ENCODE measurements at regions not wholly inside any gene's neighbourhood (a gene's known extent, or its start where the extent isn't known, plus 50 kb on each side); places are given as distances from the start of the nearest gene placed in this dataset.

GRCh38 chr14:97850466-97850865 is 1053.3 kb downstream of the VRK1 start:
- POLR2A ChIA-PET (ENCODE audit: unreplicated experiment): no interaction called here
- Histone ChIP-seq H4K8ac (ENCODE audit: low read depth in 2 of 2, low read length in 2 of 2) (no peak overlapping the region), H3K4ac (ENCODE audit: low read depth, low read length) (no peak overlapping the region), H3K23ac (ENCODE audit: low read depth, low read length) (no peak overlapping the region), H4K91ac (ENCODE audit: insufficient read depth, low read depth, low read length) (no peak overlapping the region), H3K27me3 (ENCODE audit: control insufficient read depth, insufficient read depth, low read length) (no peaks in the 10 kb centered on the region), H2AK9ac (replicated peaks; ENCODE audit: low read depth, low read length, poor library complexity) (no peak overlapping the region), H3K14ac (replicated peaks; ENCODE audit: low read depth, low read length) (no peak overlapping the region), H2BK5ac (ENCODE audit: low read depth, low read length, poor library complexity, severe bottlenecking) (no peak overlapping the region), H4K20me1 (ENCODE audit: insufficient read depth, low read length) (no peaks in the 10 kb centered on the region), H3K4me3 (ENCODE audit: insufficient read depth, low read depth, low read length) (no peak overlapping the region), H3K9ac (ENCODE audit: low read depth, low read length) (no peak overlapping the region), H3K18ac (ENCODE audit: low read depth, low read length) (no peak overlapping the region), H3K36me3 (ENCODE audit: control insufficient read depth, insufficient read depth, low read length) (no peaks in the 10 kb centered on the region), H3K9me3 (ENCODE audit: control insufficient read depth, insufficient read depth, low read length) (peaks cover 27% of the 10 kb centered on the region), H2BK20ac (ENCODE audit: low read depth, low read length) (no peak overlapping the region), H3K9me1 (ENCODE audit: insufficient read depth, low read length) (no peaks in the 10 kb centered on the region), H3K4me2 (ENCODE audit: low read depth, low read length) (no peak overlapping the region), H2BK15ac (ENCODE audit: low read depth, low read length) (no peak overlapping the region), H3K56ac (ENCODE audit: extremely low read depth, insufficient read depth, low read length) (no peak overlapping the region), H4K5ac (ENCODE audit: low read depth, low read length) (no peak overlapping the region), H2AFZ (replicated peaks; ENCODE audit: low read length, poor library complexity) (no peak overlapping the region), H2BK120ac (ENCODE audit: low read depth, low read length) (no peak overlapping the region), H3K27ac (ENCODE audit: insufficient read depth, low read length) (no peak overlapping the region), H3K4me1 (ENCODE audit: control insufficient read depth, insufficient read depth, low read length) (no peaks in the 10 kb centered on the region), H2AK5ac (ENCODE audit: low read depth, low read length) (no peak overlapping the region), H3K79me1 (ENCODE audit: low read depth in 1 of 2, low read length in 2 of 2) (no peaks in the 10 kb centered on the region)
- dilution Hi-C loops (cut with HindIII; ENCODE audit: low sequenced_read_pairs, unreplicated experiment): no loop called here
- WGBS, 2 experiments (ENCODE audit: extremely low coverage in 2 of 2, insufficient read length in 1 of 2): 20% methylated on average over 1 of the region's 2 CpGs; no CpG with 5 or more reads in 1 of the 2 experiments
- intact Hi-C loops (cut with micrococcal nuclease): no loop called here
- in situ Hi-C loops (cut with MboI; ENCODE audit: low sequenced_read_pairs): no loop called here
- TF ChIP-seq CTCF (conservative IDR thresholded peaks at IDR 0.05; ENCODE audit: low read depth, low read length) (no peak), MXI1 (IDR thresholded peaks at IDR 0.05; ENCODE audit: borderline replicate concordance, low read depth, low read length) (no peak), CHD1 (IDR thresholded peaks at IDR 0.05; ENCODE audit: low read depth, low read length) (no peak)
- CTCF ChIA-PET: no interaction called here
- BruUV-seq (replicated peaks): no TSS peak
- ATAC-seq (ENCODE audit: low read depth): no peak
- DNase-seq: no peak

Measured in IMR-90 (cell line).